ENCODE measurements at regions not wholly inside any gene's neighbourhood (a gene's known extent, or its start where the extent isn't known, plus 50 kb on each side); places are given as distances from the start of the nearest gene placed in this dataset.

DNA sequence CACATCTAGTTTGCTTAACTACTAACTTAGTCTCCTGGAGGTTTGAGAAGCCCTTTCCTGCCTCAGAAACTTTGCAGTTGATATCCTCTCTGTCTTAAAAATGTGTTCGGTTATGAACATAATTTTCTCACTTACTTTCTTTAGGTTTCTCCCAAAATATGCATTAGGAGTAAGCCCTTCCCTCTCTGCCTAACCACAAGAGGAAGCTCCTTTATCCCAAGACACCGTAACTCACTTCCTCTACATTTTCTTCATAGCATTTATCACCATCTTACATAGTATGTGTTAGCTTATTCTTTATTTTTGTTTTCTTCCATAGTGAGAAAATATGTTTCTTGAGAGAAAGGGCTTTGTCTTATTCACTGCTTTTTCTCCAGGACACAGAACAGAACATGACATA lies 952.5 kb upstream of the ATXN8OS start:
- H3F3A ChIP-seq (ENCODE audit: insufficient read depth): no peaks in the 10 kb centered on the region
- H3K79me2 ChIP-seq (ENCODE audit: insufficient read depth, low read length): no peaks in the 10 kb centered on the region
- H3K9me2 ChIP-seq (replicated peaks; ENCODE audit: insufficient read depth, low read length): no peaks in the 10 kb centered on the region
- H3K4me2 ChIP-seq (ENCODE audit: low read depth, low read length, poor library complexity, severe bottlenecking): no peak overlapping the region
- H3K36me3 ChIP-seq (ENCODE audit: low read length): no peaks in the 10 kb centered on the region
- no peaks in the 10 kb centered on the region for H3K27me3 ChIP-seq (ENCODE audit: low read length)
- no peak overlapping the region for H3K27ac ChIP-seq (ENCODE audit: low read depth, low read length)
- TF ChIP-seq, protein P1, sequence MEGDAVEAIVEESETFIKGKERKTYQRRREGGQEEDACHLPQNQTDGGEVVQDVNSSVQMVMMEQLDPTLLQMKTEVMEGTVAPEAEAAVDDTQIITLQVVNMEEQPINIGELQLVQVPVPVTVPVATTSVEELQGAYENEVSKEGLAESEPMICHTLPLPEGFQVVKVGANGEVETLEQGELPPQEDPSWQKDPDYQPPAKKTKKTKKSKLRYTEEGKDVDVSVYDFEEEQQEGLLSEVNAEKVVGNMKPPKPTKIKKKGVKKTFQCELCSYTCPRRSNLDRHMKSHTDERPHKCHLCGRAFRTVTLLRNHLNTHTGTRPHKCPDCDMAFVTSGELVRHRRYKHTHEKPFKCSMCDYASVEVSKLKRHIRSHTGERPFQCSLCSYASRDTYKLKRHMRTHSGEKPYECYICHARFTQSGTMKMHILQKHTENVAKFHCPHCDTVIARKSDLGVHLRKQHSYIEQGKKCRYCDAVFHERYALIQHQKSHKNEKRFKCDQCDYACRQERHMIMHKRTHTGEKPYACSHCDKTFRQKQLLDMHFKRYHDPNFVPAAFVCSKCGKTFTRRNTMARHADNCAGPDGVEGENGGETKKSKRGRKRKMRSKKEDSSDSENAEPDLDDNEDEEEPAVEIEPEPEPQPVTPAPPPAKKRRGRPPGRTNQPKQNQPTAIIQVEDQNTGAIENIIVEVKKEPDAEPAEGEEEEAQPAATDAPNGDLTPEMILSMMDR (IDR thresholded peaks at IDR 0.05; ENCODE audit: insufficient read depth, low read length, poor library complexity, severe bottlenecking): no peak
- no peak for TF ChIP-seq EZH2phosphoT487 (conservative IDR thresholded peaks at IDR 0.05; ENCODE audit: low read length)
- no peak overlapping the region for H3K4me3 ChIP-seq (ENCODE audit: insufficient read depth, low read length, poor library complexity, severe bottlenecking)
- no peak overlapping the region for H3K9ac ChIP-seq (ENCODE audit: low read length)
- no peaks in the 10 kb centered on the region for H4K20me1 ChIP-seq (ENCODE audit: low read depth, low read length)
- H2AFZ ChIP-seq (ENCODE audit: low read depth, low read length, severe bottlenecking): peak overlapping the region; percentile 76
- no peaks in the 10 kb centered on the region for H3K9me3 ChIP-seq (ENCODE audit: insufficient read depth, low read length)

DNA sequence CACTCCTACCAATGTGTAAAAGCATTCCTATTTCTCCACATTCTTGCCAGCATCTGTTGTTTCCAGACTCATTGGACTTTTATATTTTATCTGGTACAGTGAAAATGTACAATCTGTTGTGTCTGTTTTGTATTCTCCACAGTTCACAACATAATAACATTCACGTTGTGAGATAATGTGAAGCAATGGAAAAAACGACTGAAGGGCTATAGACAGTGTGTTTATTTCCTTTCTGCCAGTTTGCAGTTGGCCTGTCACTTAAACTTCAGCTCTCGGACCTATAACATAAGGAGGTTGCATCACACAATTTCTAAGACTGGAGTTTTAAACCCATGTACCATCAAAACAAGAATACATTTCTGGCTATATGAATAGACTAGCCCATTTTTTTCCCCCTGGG lies 965.5 kb upstream of the ATXN8OS start:
- TF ChIP-seq, protein P1 (IDR thresholded peaks at IDR 0.05; ENCODE audit: insufficient read depth, low read length, poor library complexity, severe bottlenecking): no peak
- TF ChIP-seq EZH2phosphoT487 (conservative IDR thresholded peaks at IDR 0.05; ENCODE audit: low read length): no peak
- H3F3A ChIP-seq (ENCODE audit: insufficient read depth): no peaks in the 10 kb centered on the region
- H3K79me2 ChIP-seq (ENCODE audit: insufficient read depth, low read length): no peaks in the 10 kb centered on the region
- H3K27ac ChIP-seq (ENCODE audit: low read depth, low read length): no peak overlapping the region
- no peaks in the 10 kb centered on the region for H3K27me3 ChIP-seq (ENCODE audit: low read length)
- no peak overlapping the region for H3K4me3 ChIP-seq (ENCODE audit: insufficient read depth, low read length, poor library complexity, severe bottlenecking)
- no peaks in the 10 kb centered on the region for H3K9me3 ChIP-seq (ENCODE audit: insufficient read depth, low read length)
- H4K20me1 ChIP-seq (ENCODE audit: low read depth, low read length): no peaks in the 10 kb centered on the region
- no peak overlapping the region for H3K4me2 ChIP-seq (ENCODE audit: low read depth, low read length, poor library complexity, severe bottlenecking)
- no peaks in the 10 kb centered on the region for H3K9me2 ChIP-seq (replicated peaks; ENCODE audit: insufficient read depth, low read length)
- no peaks in the 10 kb centered on the region for H3K36me3 ChIP-seq (ENCODE audit: low read length)
- peak overlapping the region; percentile 17 for H2AFZ ChIP-seq (ENCODE audit: low read depth, low read length, severe bottlenecking)
- H3K9ac ChIP-seq (ENCODE audit: low read length): no peak overlapping the region

DNA sequence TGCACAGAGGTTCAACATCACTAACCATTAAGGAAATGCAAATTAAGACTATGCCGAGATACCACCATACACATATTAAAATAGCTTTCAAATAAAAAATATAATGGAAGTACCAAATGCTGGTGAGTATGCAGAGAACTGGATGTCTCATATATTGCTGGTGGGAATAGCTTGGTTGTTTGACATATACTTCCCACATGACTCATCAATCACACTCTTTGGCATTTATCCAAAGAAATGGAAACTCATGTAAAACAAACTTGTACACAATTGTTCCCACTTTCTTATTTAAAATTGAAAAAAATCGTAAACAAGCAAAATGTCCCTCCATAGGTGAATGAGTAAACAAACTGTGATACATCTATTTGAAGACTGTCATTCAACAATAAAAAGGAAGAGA lies 982.6 kb upstream of the ATXN8OS start:
- Histone ChIP-seq H4K20me1 (ENCODE audit: low read depth, low read length) (no peaks in the 10 kb centered on the region), H3F3A (ENCODE audit: insufficient read depth) (no peaks in the 10 kb centered on the region), H3K27ac (ENCODE audit: low read depth, low read length) (no peak overlapping the region), H3K27me3 (ENCODE audit: low read length) (no peaks in the 10 kb centered on the region), H2AFZ (ENCODE audit: low read depth, low read length, severe bottlenecking) (no peak overlapping the region), H3K4me3 (ENCODE audit: insufficient read depth, low read length, poor library complexity, severe bottlenecking) (no peak overlapping the region), H3K79me2 (ENCODE audit: insufficient read depth, low read length) (no peaks in the 10 kb centered on the region), H3K9me2 (replicated peaks; ENCODE audit: insufficient read depth, low read length) (no peaks in the 10 kb centered on the region), H3K9ac (ENCODE audit: low read length) (no peak overlapping the region), H3K36me3 (ENCODE audit: low read length) (no peaks in the 10 kb centered on the region), H3K9me3 (ENCODE audit: insufficient read depth, low read length) (0 out of 2 replicates have a peak, but pooled peaks cover 4% of the 10 kb centered on the region), H3K4me2 (ENCODE audit: low read depth, low read length, poor library complexity, severe bottlenecking) (no peak overlapping the region)
- no peak for TF ChIP-seq EZH2phosphoT487 (conservative IDR thresholded peaks at IDR 0.05; ENCODE audit: low read length)
- TF ChIP-seq, protein P1 (IDR thresholded peaks at IDR 0.05; ENCODE audit: insufficient read depth, low read length, poor library complexity, severe bottlenecking): no peak
